Keratinocyte (primary cell): ENCODE measurements at regions not wholly inside any gene's neighbourhood (a gene's known extent, or its start where the extent isn't known, plus 50 kb on each side); places are given as distances from the start of the nearest gene placed in this dataset.

ENCODE experiments used
- DNase-seq: peaks from one replicate; pipeline ENCODE4 v3.0.0-alpha.2; 2011; ENCODE audit warnings: low read depth, missing footprints, low spot score
- FAIRE-seq: peaks from 2 replicates; lab custom pipeline; 2011; peaks lifted over from hg19 to GRCh38; lab: Jason Lieb, UNC
- H2AFZ ChIP-seq: 2 replicates; pipeline ENCODE4 v1.6.0; 2012; ENCODE audit warnings: low read length, control low read depth, inconsistent platforms; ENCODE audit not compliant: control insufficient read depth
- H3K27ac ChIP-seq: 2 replicates; pipeline ENCODE4 v1.5.1; 2011; ENCODE audit warnings: low read length; ENCODE audit not compliant: control insufficient read depth, insufficient read depth
- H3K27me3 ChIP-seq: 3 replicates; pipeline ENCODE4 v1.6.0; 2011; ENCODE audit warnings: low read length; ENCODE audit not compliant: control insufficient read depth, insufficient read depth; ENCODE audit errors: extremely low read depth
- H3K36me3 ChIP-seq, 2 experiments: 2 replicates in 1 of 2; 3 replicates in 1 of 2; pipeline ENCODE4 v1.5.1; 2011; ENCODE audit warnings: low read length in 2 of 2, mild to moderate bottlenecking in 1 of 2; ENCODE audit not compliant: control insufficient read depth in 2 of 2, insufficient read depth in 2 of 2; ENCODE audit errors: extremely low read depth in 1 of 2
- H3K4me1 ChIP-seq: 3 replicates; pipeline ENCODE4 v1.5.1; 2011; ENCODE audit warnings: low read length; ENCODE audit not compliant: control insufficient read depth, insufficient read depth; ENCODE audit errors: extremely low read depth
- H3K4me2 ChIP-seq: 3 replicates; pipeline ENCODE4 v1.6.0; 2011; ENCODE audit warnings: low read depth, low read length; ENCODE audit not compliant: control insufficient read depth, insufficient read depth; ENCODE audit errors: extremely low read depth
- H3K4me3 ChIP-seq, 3 experiments: fragments of 200-600 bp in 1 of 3; sonication (generic) in 1 of 3; 2 replicates in 2 of 3; 3 replicates in 1 of 3; pipeline ENCODE4 v1.5.1; 2011 to 2016; ENCODE audit warnings: low read length in 3 of 3, mild to moderate bottlenecking in 3 of 3, control low read depth in 2 of 3, inconsistent platforms in 1 of 3, low read depth in 1 of 3, mixed read lengths in 1 of 3, mixed run types in 1 of 3, moderate library complexity in 1 of 3; ENCODE audit not compliant: control insufficient read depth in 2 of 3, insufficient read depth in 2 of 3; ENCODE audit errors: extremely low read depth in 1 of 3
- H3K79me2 ChIP-seq: 2 replicates; pipeline ENCODE4 v1.6.0; 2012; ENCODE audit warnings: low read length; ENCODE audit not compliant: control insufficient read depth, insufficient read depth
- H3K9ac ChIP-seq: 3 replicates; pipeline ENCODE4 v1.6.0; 2011; ENCODE audit warnings: low read length; ENCODE audit not compliant: control insufficient read depth, insufficient read depth; ENCODE audit errors: extremely low read depth
- H3K9me1 ChIP-seq: 3 replicates; pipeline ENCODE4 v1.6.0; 2011; ENCODE audit warnings: low read length; ENCODE audit not compliant: control insufficient read depth, insufficient read depth; ENCODE audit errors: extremely low read depth
- H3K9me3 ChIP-seq: 2 replicates; pipeline ENCODE4 v1.5.1; 2012; ENCODE audit warnings: low read depth, low read length; ENCODE audit not compliant: control insufficient read depth
- H4K20me1 ChIP-seq: 3 replicates; pipeline ENCODE4 v1.6.0; 2011; ENCODE audit warnings: low read length; ENCODE audit not compliant: control insufficient read depth, insufficient read depth; ENCODE audit errors: extremely low read depth
- CTCF ChIP-seq, 3 experiments: IDR thresholded peaks in 1 of 3; conservative IDR thresholded peaks in 1 of 3; optimal IDR thresholded peaks in 1 of 3; 2 replicates in 2 of 3; 3 replicates in 1 of 3; pipeline versions ENCODE3 to v1.5.1; 2011; ENCODE audit warnings: low read length in 3 of 3, mild to moderate bottlenecking in 3 of 3, moderate library complexity in 2 of 3, control low read depth in 1 of 3, inconsistent platforms in 1 of 3; ENCODE audit not compliant: insufficient read depth in 2 of 3; ENCODE audit errors: extremely low read depth in 1 of 3
- EZH2 ChIP-seq: IDR thresholded peaks from one replicate; pipeline ENCODE4 v1.6.1; 2012; ENCODE audit warnings: inconsistent platforms, mild to moderate bottlenecking, low read length, moderate library complexity
- dilution Hi-C: fragments of 300-500 bp; cut with MboI; formaldehyde crosslinking; loops from one replicate; pipeline ENCODE4 v1.7.0; 2020; ENCODE audit warnings: low sequenced_read_pairs; ENCODE audit not compliant: extremely low pct_ligation_motif_present

DNA sequence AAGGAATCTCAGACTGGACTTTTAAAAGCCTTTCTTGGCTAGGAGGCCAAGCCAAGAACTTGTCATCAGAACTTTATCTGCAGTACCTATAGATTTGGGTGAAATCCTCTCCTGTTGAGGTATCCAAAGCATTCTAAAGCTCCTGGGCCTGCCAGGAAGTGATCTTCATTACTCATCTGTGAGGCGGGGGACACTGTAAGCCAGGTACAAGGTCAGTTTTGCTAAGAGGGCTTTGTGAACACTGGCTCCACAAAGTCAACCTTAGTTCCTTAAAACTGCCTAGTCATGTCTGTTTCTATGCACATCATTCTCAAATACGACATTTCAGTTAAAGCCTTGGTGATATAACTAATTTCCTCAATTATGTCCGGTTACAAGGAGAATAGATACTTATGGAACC is 236.7 kb downstream of the PIK3R1 start:
- H3K27me3 ChIP-seq: no peaks in the 10 kb centered on the region
- FAIRE-seq: no peak
- dilution Hi-C loops: no loop called here
- no peak overlapping the region for H2AFZ ChIP-seq
- no peak overlapping the region for H3K4me3 ChIP-seq
- no peaks in the 10 kb centered on the region for H3K79me2 ChIP-seq
- no peak for DNase-seq
- H3K36me3 ChIP-seq: no peaks in the 10 kb centered on the region
- H4K20me1 ChIP-seq: no peaks in the 10 kb centered on the region
- no peak overlapping the region for H3K4me2 ChIP-seq
- no peak overlapping the region for H3K27ac ChIP-seq
- no peaks in the 10 kb centered on the region for H3K9me1 ChIP-seq
- no peaks in the 10 kb centered on the region for H3K9me3 ChIP-seq
- TF ChIP-seq EZH2: no peak
- no peak for TF ChIP-seq CTCF (optimal IDR thresholded peaks at IDR 0.05 in 1 of 3, IDR thresholded peaks at IDR 0.05 in 1 of 3, conservative IDR thresholded peaks at IDR 0.05 in 1 of 3; ENCODE audit: extremely low read depth in 1 of 3, insufficient read depth in 2 of 3, low read length in 3 of 3)
- peaks cover 6% of the 10 kb centered on the region for H3K4me1 ChIP-seq
- no peak overlapping the region for H3K9ac ChIP-seq

DNA sequence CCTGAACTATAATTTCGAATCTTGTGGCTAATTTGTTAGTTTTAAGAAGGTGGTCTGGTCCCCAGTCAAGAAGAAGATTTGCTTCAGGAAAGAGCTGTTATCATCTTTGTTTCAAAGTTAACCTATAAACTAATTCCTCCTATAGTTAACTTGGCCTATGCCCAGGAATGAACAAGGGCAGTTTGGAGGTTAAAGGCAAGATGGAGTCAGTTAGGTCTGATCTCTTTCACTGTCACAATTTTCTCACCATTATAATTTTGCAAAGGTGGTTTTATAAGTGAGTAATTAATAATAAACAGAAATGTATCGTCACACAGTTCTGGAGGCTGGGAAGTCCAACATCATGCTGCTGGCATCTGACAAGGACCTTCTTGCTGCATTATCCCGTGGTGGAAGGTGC is 238.6 kb downstream of the PIK3R1 start:
- Histone ChIP-seq H4K20me1 (no peaks in the 10 kb centered on the region), H3K4me3 (no peak overlapping the region), H3K9me3 (no peaks in the 10 kb centered on the region), H3K27ac (no peak overlapping the region), H3K36me3 (no peaks in the 10 kb centered on the region), H3K4me1 (peaks cover 6% of the 10 kb centered on the region), H3K4me2 (no peak overlapping the region), H2AFZ (no peak overlapping the region), H3K27me3 (no peaks in the 10 kb centered on the region), H3K9me1 (no peaks in the 10 kb centered on the region), H3K79me2 (no peaks in the 10 kb centered on the region), H3K9ac (no peak overlapping the region)
- dilution Hi-C loops: no loop called here
- no peak for FAIRE-seq
- no peak for DNase-seq
- TF ChIP-seq CTCF (optimal IDR thresholded peaks at IDR 0.05 in 1 of 3, IDR thresholded peaks at IDR 0.05 in 1 of 3, conservative IDR thresholded peaks at IDR 0.05 in 1 of 3; ENCODE audit: extremely low read depth in 1 of 3, insufficient read depth in 2 of 3, low read length in 3 of 3) (no peak), EZH2 (no peak)
